GM21528 (cell line): ENCODE measurements at regions not wholly inside any gene's neighbourhood (a gene's known extent, or its start where the extent isn't known, plus 50 kb on each side); places are given as distances from the start of the nearest gene placed in this dataset.

Source experiments
- ATAC-seq: cut with Tn5 transposase; IDR thresholded peaks from one replicate; pipeline ENCODE4 v1.9.1; 2021; ENCODE audit warnings: mild to moderate bottlenecking, moderate library complexity; ENCODE audit not compliant: unreplicated experiment, low FRiP score

DNA sequence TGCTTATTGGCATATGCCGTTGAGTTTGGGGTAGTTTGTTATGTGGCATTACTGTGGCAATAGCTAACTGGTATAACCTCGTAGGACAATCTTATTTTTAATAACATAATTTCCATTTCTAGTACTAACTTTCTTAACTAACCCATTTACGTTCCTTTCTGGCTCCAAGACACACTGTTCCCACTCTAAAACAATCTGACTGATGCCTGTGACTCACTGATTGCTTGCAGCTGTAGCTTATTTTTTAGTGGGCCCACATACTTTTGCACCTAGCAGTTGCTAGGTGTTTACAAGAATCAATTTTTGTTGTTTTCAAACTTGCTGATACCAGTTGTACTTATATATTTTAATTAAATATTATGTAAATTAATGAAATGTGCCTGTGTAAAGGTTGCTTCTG lies 52.2 kb downstream of the FAT3 start:
- ATAC-seq = no peak

DNA sequence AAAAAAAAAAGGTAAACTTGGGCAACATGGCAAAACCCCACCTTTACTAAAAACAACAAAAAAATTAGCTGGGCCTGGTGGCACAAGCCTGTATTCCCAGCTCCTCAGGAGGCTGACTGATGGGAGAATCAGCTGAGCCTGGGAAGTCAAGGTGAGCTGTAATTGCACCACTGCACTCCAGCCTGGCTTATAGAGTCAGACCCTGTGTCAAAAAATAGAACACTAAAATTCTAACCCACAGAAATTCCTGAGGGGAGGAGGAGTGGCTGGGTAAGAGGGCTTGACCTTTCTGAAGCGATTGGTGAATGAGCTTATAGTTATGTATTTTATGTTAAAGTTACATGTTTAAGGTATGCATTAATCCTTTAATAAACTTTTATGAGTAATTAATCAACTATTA lies 53.3 kb downstream of the FAT3 start:
- ATAC-seq = no peak

DNA sequence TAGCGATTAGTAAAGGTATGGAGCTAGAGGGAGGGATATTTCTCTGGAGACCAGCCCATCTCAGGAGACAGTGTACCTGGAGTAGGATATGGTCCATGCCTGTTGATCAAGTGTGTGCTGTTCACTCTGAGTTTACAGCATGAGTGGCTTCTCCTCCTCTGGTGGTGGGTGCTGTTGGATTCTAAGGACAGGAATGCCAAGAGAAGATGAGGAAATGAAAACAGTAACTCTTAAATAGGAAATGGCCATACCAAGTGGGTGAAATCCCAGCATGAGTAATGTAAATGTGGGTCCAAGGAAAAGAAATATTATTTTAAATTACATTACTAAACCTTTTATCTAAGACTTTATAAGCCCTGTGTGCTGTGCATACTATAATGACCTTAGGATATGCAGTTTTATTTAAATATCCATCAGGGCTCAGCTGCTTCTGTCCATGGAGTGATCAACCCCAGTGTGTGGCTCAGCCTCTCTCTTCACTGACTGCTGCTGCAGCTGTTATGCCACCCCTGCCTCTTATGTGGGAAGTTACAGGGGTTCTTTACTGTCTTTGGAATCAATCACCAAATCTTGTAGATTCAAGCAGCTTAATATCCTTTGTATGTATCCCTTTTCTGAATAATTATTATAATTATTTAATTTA lies 54.3 kb downstream of the FAT3 start:
- ATAC-seq = no peak

DNA sequence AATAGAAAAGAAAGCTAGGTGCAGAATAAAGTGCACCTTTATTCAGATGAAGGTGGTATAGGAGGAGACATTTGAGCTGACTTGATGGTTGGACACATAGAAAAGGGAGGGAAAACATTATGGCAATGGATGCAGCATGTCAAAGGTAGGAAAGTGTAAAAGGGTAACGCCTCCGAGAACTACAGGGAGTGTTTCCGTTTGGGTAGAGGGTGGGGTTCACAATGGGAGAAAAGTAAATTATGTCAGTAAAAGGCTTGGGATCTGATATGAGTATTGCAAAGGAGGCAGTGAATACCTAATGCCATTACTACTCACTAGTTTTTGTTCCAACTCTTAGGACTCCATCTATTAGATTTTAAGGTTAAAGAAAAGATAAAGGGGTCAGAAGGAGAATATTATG lies 59.5 kb downstream of the FAT3 start:
- no peak for ATAC-seq

DNA sequence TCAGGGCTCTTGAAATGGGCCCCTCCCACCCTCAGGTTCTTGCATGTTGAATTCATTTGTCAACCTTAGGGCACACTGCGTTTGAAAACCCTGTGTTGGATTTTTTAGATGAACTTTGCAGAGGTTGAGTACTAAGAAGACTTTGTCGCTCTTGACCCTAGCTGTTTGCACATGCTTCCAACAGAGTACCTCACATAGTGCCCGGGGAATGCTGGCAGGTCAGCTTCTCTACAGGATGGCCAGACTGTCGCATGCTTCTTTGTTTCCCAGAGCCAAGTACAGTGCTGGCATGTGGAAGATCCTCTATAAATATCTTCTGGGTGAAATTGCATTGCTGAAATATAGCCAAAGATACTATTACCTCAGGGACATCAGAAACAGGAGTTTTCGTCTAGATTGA lies 59.9 kb downstream of the FAT3 start:
- ATAC-seq = no peak

DNA sequence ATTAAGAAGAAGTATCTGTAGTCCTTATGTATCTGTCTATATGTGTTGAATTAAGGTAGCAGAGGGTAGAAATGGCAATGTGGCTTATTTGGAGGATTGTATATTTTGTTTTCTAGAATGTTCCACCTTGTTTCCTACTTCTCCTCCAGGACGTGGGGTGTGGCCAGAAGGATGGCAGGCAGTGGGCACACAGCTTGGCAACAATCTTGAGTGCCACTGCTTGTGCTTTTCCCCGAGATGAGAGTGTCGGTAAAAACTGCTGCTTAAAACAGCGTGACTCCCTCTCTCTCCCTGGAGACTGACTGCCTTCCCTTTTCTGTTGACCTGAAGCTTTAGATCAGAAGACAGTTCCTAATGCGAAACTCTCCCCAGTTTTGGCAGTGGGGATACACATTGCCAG lies 61.2 kb downstream of the FAT3 start:
- no peak for ATAC-seq

DNA sequence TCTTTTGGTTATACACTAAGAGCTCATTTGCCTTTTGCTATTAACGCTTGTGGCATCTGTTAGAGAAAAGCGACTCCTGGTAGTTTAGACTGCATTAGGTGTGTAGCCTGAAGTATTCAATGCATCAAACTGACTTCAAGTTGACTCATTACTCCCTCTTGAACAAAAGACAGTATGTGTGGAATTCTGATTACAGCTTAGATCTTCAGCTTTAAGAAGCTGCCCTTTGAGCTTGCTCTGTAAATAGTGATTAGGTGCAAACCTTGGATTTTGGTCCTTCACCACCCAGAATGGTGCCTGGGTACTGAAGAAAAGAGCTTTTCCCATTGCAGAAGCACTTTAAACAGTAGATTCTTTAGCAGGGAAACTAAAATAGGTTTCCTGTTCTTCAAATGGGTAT lies 62.1 kb downstream of the FAT3 start:
- no peak for ATAC-seq

DNA sequence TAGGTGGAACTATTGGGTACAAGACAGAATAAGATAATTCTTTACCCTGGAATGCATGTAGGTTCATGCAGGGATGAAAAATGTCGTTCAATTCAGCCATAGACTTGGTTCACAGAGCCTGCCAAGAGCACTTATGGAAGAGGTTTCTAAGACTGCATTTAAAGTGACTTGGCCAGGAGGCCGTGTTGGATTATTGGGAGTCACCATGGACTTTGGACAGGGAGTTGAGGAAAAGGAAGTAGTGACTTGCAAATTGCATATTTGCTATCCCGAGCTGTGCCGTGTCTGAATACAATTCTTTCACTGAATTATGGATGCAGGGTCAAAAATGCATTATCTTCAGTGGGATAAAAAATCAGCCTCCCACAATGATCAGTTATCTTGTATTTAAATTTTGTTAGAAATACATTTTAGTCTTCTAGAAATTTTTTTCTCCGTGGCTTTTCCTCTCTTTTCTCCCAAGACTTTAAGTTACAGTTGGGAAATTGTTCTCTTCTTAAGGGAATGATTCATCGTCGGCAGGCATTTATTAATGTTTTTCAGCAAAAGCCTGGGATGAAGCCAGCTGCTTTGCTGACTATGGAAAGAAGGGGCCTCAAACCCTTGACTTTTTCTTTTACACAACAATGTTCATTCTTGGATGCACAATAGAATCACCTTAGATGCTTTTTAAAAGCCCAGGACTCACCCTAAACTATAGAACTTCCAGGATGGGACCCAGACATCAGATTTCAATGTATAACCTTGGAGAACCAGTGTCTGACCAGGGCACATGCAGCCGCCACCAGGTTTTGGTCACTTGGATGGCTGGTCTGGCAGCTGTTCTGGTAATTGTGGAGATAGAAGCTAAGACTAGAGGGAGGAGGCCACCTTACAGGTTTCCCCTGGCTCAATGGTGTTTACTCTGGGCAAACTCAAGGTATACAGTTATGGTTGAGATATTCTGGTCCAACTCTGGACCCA lies 70.8 kb downstream of the FAT3 start:
- ATAC-seq = no peak

DNA sequence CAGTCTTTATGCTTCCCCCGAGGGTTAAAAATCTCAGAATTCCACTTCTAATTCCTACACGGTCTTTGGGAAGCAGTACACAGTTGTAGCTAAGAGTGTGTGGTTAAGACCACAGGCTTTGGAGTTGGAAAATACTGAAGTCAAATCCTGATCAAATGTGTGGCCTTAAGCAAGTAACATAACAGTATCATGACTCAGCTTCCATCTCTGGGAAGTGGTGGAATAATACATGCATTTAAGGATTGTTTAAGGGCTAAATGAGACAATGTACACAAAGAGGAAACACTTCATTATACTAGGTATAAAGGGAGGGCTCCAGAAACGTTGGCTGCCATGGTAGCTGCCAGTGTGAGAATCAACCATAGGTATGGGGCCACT lies 71.5 kb downstream of the FAT3 start:
- ATAC-seq = no peak

DNA sequence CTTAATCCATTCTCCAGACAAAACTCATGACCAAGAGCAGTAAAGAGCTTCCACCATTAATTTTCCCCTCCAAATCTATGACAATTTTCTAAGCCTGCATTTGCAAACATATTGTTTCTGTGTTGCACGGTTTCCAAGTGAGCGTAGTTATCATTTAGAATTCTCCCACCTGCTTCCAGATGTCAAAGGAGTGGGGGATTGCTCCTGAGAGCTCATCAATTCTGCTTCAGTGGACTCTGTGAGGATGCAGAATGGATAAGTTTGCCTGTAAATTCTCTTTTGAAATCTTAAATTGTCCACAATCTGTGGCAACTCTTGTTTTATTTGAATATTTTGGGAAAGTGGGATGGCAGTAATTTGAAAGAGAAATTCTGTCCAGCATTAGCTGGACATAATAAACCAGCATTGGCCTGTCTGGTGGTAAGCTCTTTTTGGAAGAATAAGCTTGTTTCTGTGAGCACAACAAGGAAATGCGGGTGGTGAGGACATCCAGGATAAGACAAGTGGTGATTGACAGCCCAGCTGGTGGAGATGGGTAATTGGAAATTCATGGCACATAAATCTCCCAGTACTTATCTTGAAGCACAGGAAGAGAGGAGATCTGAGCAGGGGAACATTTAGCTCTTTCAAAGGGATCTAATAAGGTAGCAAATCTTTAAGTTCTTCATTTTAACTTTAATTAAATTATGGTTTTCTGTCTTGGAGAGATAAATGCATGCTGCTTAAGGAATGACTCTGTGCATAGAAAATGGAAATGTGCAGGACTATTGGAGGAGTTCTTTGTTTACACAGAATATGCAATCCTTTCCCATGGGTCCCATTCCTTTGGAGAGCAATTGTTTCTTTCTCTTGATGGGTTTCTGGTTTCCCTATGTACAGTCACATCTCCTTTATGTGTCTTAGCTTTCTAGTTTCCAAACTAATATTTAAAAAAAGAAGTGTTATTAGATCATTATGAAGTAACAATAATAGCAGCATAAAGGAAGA lies 73.2 kb downstream of the FAT3 start:
- ATAC-seq = no peak

DNA sequence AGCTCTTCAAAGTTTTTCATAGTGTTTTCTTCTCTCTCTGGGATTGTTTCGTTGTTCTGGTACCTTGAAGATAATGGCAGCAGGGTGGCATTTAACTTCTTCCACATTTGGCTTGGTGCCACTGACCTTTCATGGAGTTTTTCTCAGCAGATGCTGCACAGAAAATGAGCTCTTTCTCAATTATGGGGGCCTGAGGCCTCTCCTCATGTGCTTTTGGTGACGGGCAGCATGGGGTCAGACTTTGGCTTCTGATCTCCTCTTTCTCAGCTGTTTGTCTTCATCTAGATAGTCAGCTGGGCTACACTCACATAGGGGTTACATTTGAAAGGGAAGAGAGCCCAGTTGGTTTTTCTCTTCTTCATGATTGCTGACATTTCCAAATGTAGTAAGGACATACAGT lies 76.3 kb downstream of the FAT3 start:
- ATAC-seq = no peak

DNA sequence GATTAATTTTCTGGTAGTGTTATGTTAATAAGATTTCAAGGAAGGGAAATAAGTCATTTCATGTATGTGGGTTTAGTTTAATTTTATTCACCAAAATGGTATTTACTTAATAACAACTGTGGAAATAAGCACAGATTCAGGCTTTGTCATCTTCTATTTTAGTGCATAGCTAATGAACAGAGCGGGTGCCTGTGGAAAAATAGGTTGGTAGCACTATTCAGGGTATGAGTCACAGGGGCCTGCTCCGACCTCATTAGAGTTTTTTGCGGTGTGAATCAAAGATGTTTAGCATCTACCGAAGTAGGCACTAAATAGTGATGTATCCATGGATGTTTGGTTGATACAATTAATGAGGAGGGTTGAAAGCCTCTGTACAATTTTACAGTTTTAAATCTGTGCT lies 78.2 kb downstream of the FAT3 start:
- no peak for ATAC-seq

DNA sequence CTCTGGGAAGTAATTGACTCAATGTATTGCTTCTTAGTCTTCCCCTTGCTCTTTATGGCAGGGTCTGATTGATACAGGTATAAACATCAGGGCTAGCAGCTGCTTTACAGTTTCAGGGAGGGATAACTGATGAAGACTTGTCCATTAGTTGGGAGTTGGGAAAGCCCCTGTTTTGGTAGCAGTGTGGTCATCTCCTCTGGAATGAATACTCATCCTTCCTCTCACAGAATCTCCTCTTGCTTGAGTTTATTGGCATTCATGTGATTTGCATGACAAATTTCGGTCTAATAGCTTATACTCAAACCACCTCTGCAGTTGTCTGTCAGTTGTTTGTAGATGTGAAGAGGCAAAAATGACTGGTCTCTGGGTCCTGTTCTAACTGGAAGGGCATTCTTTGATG lies 79.7 kb downstream of the FAT3 start:
- ATAC-seq = no peak

DNA sequence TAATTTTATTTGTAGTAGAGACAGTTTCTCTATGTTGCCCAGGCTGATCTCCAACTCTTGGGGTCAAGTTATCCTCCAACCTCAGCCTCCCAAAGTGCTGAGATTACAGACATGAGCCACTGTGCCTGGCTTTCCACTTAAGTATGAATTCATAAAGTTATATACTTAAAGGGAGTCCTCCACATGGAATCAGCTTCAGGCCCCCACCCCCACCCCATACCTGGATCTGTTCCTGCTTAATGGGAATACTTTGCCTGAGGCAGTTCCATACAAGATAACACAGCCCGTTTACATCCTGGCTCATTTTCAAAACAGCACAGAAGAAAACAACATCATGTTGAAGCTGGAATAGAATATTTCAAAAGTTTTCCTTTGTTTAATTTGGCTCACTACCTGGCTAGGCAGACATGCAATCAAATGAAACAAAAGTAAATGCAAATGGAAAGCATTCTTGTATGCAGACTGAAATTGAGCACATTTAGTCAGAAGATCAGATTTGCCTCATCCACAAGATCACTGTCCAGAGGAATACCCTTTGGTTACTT lies 82.4 kb downstream of the FAT3 start:
- no peak for ATAC-seq

DNA sequence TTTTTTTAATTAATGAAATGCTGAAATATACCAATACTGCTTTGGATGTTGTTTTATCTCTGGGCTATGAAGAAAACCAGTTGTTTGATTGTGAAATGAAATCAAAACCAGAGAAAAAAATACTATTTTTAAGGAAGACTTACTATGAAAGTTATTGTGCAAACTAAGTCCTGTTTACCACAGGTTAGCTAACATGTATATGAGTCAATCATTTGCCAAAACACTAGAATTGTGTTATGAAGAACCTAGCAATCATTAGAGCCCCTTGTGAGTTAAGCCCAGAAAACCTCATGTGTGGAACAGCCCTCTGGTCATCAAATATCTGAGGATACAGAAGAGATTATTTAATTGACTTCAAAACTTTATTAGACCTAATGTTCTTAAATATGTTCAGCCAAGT lies 83.7 kb downstream of the FAT3 start:
- ATAC-seq = no peak

DNA sequence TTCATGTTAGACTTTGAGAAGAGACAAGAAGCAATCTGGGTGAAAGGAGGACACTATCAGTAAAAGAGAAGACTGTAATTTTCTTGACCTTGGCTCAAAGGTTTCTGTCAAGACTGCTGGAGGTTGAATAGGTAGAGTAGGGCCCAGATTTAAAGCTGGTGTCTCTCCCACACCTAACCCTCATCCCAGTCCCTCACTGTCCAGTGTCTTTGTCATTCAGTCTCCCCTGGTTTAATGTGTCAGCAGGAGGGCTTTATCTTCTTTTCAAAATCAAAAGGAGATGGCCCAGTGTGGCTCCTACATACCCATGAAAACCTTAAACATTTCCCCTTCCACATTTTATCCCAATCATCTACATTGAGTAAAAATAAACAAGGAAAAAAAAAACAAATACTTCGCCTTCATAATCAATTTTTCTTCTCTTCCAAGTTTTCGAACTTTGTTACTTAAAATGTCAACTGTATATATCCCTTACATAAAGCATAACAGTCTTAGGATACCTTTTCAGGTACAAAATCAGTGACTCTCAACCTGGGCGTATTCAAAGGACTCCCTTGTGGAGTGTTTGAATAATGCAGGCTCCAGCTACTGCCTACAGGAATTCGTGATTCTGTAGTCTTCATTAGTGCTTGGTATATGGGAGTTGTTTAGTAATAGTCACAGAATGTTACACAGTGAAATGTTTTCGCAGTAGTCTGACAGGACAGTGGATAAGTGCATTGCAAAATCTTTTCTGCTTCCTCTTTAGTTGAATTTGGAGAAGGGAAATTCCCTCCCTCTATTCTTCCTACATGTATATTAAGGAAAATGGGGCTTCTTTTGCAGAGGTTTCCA lies 87.2 kb downstream of the FAT3 start:
- ATAC-seq = no peak

DNA sequence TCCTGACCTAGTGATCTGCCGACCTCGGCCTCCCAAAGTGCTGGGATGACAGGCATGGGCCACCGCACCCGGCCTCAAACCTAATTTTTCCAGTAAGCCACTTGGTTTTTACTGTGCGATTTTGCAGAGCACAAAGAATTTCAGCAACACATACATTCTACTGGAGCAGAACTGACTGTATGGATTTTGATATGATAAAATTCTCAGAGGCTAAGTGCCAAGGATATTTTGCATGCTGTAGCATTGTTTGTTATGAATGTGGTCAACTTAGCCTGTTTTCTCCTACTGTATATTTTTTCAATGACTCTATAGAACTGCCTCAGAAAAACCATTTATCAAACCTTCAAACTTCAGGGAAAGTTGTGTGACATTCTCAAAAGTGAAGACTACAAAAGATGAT lies 89.2 kb downstream of the FAT3 start:
- ATAC-seq = no peak

DNA sequence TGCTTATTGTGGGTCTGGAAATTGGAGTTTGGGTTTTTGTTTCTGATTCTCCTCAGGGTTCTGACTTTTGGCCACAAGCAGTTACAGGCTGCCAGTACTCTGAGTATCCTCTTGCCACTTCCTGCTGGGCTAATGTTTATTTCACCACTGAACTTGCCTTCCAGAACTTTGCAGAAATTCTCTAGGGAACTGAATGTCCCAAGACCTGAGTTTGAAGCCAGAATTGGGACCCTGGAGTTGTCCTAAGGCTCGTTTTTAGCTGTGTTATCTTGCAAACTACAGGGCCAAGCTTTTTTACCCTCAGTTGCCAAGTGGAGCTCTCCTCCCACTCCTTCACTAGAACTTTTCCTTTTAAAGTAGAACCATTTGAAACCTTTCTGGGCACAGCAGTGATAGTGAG lies 89.9 kb downstream of the FAT3 start:
- no peak for ATAC-seq

DNA sequence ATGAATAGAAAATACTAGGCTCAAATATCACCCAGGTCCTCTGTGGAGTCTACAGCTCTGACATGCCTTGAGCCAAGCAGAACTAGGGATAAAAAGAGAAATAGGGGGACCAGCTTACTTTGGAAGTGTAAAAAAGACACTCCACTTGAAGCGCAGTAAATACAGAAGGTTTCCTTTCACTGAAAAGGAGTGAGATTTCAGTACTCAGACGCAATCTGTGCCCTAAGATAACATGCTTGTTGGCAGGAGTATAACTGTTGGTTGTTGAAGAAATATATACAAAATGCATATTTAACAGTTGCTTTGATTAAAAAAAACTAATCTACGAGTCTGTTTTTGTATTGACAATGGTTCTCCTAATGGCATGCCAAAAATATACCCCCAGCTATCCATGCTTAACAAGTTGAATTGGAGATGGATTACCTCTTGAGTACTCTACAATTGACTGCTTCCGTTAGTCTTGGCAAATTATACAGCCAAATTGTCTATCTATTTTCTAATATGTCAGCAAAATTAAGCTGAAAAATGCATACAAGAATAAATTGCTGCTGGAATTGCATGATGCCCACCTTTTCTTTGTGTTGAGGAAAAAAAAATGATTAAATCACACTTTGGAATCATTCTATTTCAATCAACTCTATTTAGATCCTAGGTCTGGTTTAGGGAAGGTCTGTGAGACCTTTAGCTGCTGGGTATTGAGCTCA lies 91.6 kb downstream of the FAT3 start:
- ATAC-seq = no peak
